ENCODE measurements at regions not wholly inside any gene's neighbourhood (a gene's known extent, or its start where the extent isn't known, plus 50 kb on each side); places are given as distances from the start of the nearest gene placed in this dataset.

- TF ChIP-seq CTCF (IDR thresholded peaks at IDR 0.05) (no peak), POLR2A (IDR thresholded peaks at IDR 0.05) (no peak)
Observed at GRCh38 chrX:39875834-39876628, 221.7 kb downstream of the BCOR start.

Data from body of pancreas (tissue), 4 donors.